GM23338 (cell line): ENCODE measurements at regions not wholly inside any gene's neighbourhood (a gene's known extent, or its start where the extent isn't known, plus 50 kb on each side); places are given as distances from the start of the nearest gene placed in this dataset.

ENCODE experiments used
- ATAC-seq: fragments of 200-7000 bp; cut with Tn5 transposase; 3 replicates; pipeline ENCODE4 v1.9.1; 2020
- DNase-seq: peaks from one replicate; pipeline ENCODE4 v3.0.0-alpha.2; 2015; ENCODE audit warnings: low spot score
- H2AFZ ChIP-seq: fragments of 200-600 bp; sonication (generic); 2 replicates; pipeline ENCODE4 v1.8.0; 2016; ENCODE audit warnings: antibody characterized with exemption, mild to moderate bottlenecking, moderate library complexity
- H3F3A ChIP-seq: fragments of 200-600 bp; sonication (generic); replicated peaks from 2 replicates; pipeline ENCODE4 v1.8.0; 2017; ENCODE audit warnings: antibody characterized with exemption, mixed run types, low read depth
- H3K27ac ChIP-seq: fragments of 200-600 bp; sonication (generic); 2 replicates; pipeline ENCODE4 v1.6.1; 2016; ENCODE audit warnings: low read depth
- H3K27me3 ChIP-seq: fragments of 200-600 bp; sonication (generic); 2 replicates; pipeline ENCODE4 v1.8.0; 2016; ENCODE audit warnings: mild to moderate bottlenecking, mixed run types, moderate library complexity; ENCODE audit not compliant: insufficient read depth
- H3K36me3 ChIP-seq: fragments of 200-600 bp; sonication (generic); 2 replicates; pipeline ENCODE4 v1.8.0; 2016; ENCODE audit warnings: mild to moderate bottlenecking; ENCODE audit not compliant: insufficient read depth
- H3K4me1 ChIP-seq: fragments of 200-600 bp; sonication (generic); 2 replicates; pipeline ENCODE4 v1.8.0; 2016; ENCODE audit warnings: mild to moderate bottlenecking, moderate library complexity; ENCODE audit not compliant: insufficient read depth
- H3K4me2 ChIP-seq: fragments of 200-600 bp; sonication (generic); 2 replicates; pipeline ENCODE4 v1.7.1; 2017; ENCODE audit warnings: mixed run types
- H3K4me3 ChIP-seq: fragments of 200-600 bp; sonication (generic); 2 replicates; pipeline ENCODE4 v1.6.1; 2016; ENCODE audit warnings: mixed run types
- H3K79me2 ChIP-seq: fragments of 200-600 bp; sonication (generic); replicated peaks from 2 replicates; pipeline ENCODE4 v1.8.0; 2017; ENCODE audit warnings: mild to moderate bottlenecking; ENCODE audit not compliant: insufficient read depth
- H3K9me2 ChIP-seq: fragments of 200-600 bp; sonication (generic); 2 replicates; pipeline ENCODE4 v1.8.0; 2017; ENCODE audit not compliant: insufficient read depth
- H4K20me1 ChIP-seq: fragments of 200-600 bp; sonication (generic); replicated peaks from 2 replicates; pipeline ENCODE4 v1.8.0; 2017; ENCODE audit warnings: mild to moderate bottlenecking; ENCODE audit not compliant: insufficient read depth
- H3K27ac Mint-ChIP-seq: 2 replicates; pipeline ENCODE4 v1.8.0; 2020; ENCODE audit warnings: inconsistent platforms, mild to moderate bottlenecking, moderate library complexity, mixed read lengths
- H3K27me3 Mint-ChIP-seq: 3 replicates; pipeline ENCODE4 v1.8.0; 2022; ENCODE audit warnings: low read depth, mild to moderate bottlenecking, moderate library complexity, mixed read lengths, inconsistent platforms; ENCODE audit not compliant: insufficient read depth, poor library complexity
- H3K36me3 Mint-ChIP-seq: 3 replicates; pipeline ENCODE4 v1.8.0; 2021; ENCODE audit warnings: low read depth, mild to moderate bottlenecking, inconsistent platforms, moderate library complexity, mixed read lengths
- H3K4me1 Mint-ChIP-seq: 3 replicates; pipeline ENCODE4 v1.8.0; 2020; ENCODE audit warnings: mild to moderate bottlenecking, inconsistent platforms, mixed read lengths
- H3K4me3 Mint-ChIP-seq: 3 replicates; pipeline ENCODE4 v1.8.0; 2021; ENCODE audit warnings: moderate library complexity, mild to moderate bottlenecking, inconsistent platforms, mixed read lengths
- H3K9me3 Mint-ChIP-seq: 3 replicates; pipeline ENCODE4 v1.8.0; 2020; ENCODE audit warnings: moderate library complexity, mild to moderate bottlenecking, inconsistent platforms, mixed read lengths
- EZH2 ChIP-seq: fragments of 200-600 bp; sonication (generic); IDR thresholded peaks from one replicate; pipeline ENCODE4 v1.8.0; 2017; ENCODE audit warnings: antibody characterized with exemption, mild to moderate bottlenecking, low read depth; ENCODE audit not compliant: unreplicated experiment
- EZH2phosphoT487 ChIP-seq: fragments of 200-600 bp; sonication (generic); IDR thresholded peaks from one replicate; pipeline ENCODE4 v1.8.1; 2018; ENCODE audit warnings: antibody characterized with exemption; ENCODE audit not compliant: unreplicated experiment
- NANOG ChIP-seq: IDR thresholded peaks from 2 replicates; pipeline ENCODE4 v1.6.1; 2016; ENCODE audit warnings: antibody characterized with exemption, borderline replicate concordance
- POLR2AphosphoS5 ChIP-seq: IDR thresholded peaks from 2 replicates; pipeline ENCODE4 v1.6.1; 2016; ENCODE audit warnings: antibody characterized with exemption, low read depth
- STAT1 ChIP-seq: IDR thresholded peaks from one replicate; pipeline ENCODE4 v1.6.1; 2016; ENCODE audit warnings: antibody characterized with exemption; ENCODE audit not compliant: unreplicated experiment
- ZNF331 ChIP-seq: fragments of 250-450 bp; sonication (Bioruptor Pico); IDR thresholded peaks from 2 replicates; pipeline ENCODE4 v1.5.0; 2020; ENCODE audit warnings: low read depth, mild to moderate bottlenecking, moderate library complexity
- TF ChIP-seq, protein P1 (sequence below): fragments of 250-450 bp; sonication (Bioruptor Pico); IDR thresholded peaks from 2 replicates; pipeline ENCODE4 v1.5.0; 2020; ENCODE audit warnings: mild to moderate bottlenecking, moderate library complexity
- TF ChIP-seq, protein P2 (sequence below): IDR thresholded peaks from one replicate; pipeline ENCODE4 v1.6.1; 2018; ENCODE audit warnings: antibody characterized with exemption; ENCODE audit not compliant: unreplicated experiment
- TF ChIP-seq, protein P3 (sequence below): IDR thresholded peaks from 2 replicates; pipeline ENCODE4 v1.6.1; 2016; ENCODE audit warnings: antibody characterized with exemption
- TF ChIP-seq, protein P4 (sequence below), 2 experiments: fragments of 200-600 bp in 1 of 2; sonication (generic) in 1 of 2; conservative IDR thresholded peaks; 2 replicates each; pipeline versions ENCODE4 v1.5.1 to v1.6.1; 2016 to 2017; ENCODE audit warnings: antibody characterized with exemption in 2 of 2, low read depth in 2 of 2, mild to moderate bottlenecking in 2 of 2, moderate library complexity in 1 of 2

DNA sequence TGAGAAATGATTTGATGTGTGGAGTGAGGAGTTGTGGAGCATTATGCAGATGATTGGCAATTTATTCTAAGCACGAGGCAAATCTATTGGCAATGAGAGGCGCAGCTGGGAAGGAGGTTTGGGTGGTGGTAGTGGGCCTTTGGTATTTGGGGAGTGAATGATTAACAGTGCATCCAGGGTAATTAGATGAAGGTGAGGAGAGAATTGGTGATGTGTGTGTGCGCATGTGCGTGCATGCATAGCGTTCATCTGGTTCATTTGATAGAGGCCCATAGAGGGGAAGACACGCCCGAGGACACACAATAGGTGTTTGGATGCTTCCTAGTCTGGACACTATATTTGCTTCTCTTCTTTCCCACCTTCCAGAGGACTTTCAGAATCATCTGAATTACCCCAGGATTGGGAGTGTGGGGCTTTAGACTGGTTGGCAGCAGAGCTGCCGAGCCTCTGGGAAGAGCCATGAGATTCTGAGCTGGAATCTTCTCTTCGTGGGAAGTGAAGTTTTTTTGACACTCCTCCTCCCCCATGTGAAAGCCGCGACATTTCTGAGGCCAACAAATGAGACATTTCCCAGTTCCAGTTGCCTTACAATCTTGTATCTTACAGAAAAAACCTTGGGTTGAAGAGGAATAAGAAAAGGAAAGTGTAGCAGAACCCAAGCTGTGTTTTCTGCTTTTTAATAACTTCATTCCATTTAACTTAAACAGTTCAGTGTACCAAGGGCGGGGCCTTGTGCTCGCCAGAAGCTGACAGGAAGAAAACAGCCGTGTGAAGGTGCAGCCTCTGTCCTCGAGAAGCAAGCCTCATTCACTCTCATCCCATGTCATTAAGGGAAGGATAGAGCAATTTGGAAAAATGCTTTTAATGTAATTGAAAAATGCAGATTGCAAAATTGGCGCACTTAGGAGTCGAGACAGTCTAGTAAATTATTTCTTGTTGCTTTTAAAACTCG lies 65.2 kb downstream of the SLC25A47 start (continued):
- TF ChIP-seq ZNF331 (CRISPR knock-in tag): no peak
- TF ChIP-seq, protein P1, sequence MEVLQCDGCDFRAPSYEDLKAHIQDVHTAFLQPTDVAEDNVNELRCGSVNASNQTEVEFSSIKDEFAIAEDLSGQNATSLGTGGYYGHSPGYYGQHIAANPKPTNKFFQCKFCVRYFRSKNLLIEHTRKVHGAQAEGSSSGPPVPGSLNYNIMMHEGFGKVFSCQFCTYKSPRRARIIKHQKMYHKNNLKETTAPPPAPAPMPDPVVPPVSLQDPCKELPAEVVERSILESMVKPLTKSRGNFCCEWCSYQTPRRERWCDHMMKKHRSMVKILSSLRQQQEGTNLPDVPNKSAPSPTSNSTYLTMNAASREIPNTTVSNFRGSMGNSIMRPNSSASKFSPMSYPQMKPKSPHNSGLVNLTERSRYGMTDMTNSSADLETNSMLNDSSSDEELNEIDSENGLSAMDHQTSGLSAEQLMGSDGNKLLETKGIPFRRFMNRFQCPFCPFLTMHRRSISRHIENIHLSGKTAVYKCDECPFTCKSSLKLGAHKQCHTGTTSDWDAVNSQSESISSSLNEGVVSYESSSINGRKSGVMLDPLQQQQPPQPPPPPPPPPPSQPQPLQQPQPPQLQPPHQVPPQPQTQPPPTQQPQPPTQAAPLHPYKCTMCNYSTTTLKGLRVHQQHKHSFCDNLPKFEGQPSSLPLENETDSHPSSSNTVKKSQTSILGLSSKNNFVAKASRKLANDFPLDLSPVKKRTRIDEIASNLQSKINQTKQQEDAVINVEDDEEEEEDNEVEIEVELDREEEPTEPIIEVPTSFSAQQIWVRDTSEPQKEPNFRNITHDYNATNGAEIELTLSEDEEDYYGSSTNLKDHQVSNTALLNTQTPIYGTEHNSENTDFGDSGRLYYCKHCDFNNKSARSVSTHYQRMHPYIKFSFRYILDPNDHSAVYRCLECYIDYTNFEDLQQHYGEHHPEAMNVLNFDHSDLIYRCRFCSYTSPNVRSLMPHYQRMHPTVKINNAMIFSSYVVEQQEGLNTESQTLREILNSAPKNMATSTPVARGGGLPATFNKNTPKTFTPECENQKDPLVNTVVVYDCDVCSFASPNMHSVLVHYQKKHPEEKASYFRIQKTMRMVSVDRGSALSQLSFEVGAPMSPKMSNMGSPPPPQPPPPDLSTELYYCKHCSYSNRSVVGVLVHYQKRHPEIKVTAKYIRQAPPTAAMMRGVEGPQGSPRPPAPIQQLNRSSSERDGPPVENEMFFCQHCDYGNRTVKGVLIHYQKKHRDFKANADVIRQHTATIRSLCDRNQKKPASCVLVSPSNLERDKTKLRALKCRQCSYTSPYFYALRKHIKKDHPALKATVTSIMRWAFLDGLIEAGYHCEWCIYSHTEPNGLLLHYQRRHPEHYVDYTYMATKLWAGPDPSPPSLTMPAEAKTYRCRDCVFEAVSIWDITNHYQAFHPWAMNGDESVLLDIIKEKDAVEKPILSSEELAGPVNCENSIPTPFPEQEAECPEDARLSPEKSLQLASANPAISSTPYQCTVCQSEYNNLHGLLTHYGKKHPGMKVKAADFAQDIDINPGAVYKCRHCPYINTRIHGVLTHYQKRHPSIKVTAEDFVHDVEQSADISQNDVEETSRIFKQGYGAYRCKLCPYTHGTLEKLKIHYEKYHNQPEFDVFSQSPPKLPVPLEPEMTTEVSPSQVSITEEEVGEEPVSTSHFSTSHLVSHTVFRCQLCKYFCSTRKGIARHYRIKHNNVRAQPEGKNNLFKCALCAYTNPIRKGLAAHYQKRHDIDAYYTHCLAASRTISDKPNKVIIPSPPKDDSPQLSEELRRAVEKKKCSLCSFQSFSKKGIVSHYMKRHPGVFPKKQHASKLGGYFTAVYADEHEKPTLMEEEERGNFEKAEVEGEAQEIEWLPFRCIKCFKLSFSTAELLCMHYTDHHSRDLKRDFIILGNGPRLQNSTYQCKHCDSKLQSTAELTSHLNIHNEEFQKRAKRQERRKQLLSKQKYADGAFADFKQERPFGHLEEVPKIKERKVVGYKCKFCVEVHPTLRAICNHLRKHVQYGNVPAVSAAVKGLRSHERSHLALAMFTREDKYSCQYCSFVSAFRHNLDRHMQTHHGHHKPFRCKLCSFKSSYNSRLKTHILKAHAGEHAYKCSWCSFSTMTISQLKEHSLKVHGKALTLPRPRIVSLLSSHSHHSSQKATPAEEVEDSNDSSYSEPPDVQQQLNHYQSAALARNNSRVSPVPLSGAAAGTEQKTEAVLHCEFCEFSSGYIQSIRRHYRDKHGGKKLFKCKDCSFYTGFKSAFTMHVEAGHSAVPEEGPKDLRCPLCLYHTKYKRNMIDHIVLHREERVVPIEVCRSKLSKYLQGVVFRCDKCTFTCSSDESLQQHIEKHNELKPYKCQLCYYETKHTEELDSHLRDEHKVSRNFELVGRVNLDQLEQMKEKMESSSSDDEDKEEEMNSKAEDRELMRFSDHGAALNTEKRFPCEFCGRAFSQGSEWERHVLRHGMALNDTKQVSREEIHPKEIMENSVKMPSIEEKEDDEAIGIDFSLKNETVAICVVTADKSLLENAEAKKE (CRISPR knock-in tag): no peak

DNA sequence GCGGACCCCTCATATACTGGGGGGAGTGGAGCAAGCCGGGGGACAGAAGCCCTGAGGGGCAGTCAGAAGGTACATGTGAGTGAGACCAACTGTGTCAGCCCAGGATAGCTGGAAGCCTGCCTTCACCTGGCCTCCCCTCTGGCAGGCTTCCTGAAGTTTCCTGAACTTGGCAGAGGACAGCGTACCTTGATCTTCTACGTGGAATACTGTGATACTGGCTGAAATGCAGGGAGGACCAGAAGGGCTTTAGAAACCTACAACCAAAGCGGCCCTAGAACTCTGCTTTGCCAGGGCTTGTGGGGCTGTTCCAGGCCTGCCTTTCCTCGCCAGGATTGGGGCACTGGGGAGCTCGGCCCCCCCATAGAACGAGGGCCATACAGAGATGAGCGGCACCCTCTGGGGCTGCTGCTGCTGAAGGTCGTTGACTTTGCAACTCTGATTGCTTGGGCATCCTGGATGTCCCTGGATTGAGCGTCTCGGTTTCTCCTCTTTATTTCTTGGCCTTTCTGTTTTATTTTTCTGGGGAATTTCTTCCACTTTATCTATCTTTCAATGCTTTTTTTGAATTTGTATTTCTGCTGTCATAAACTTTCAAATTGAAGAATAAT lies 66.5 kb downstream of the SLC25A47 start:
- no peak overlapping the region; the same call in 1 of the 2 replicates for H3K27ac Mint-ChIP-seq
- Histone ChIP-seq H3K36me3 (no peaks in the 10 kb centered on the region), H4K20me1 (no peaks in the 10 kb centered on the region), H3K9me2 (no peaks in the 10 kb centered on the region), H3K4me3 (no peak overlapping the region), H3F3A (no peaks in the 10 kb centered on the region), H3K4me2 (no peak overlapping the region), H3K27me3 (no peaks in the 10 kb centered on the region), H3K4me1 (peaks cover 21% of the 10 kb centered on the region), H3K79me2 (peaks cover 37% of the 10 kb centered on the region), H3K27ac (0 out of 2 replicates have a peak overlapping the region, but pooled peaks have one; percentile 17), H2AFZ (no peak overlapping the region)
- no peaks in the 10 kb centered on the region for H3K9me3 Mint-ChIP-seq
- no peak overlapping the region for H3K4me3 Mint-ChIP-seq
- H3K36me3 Mint-ChIP-seq: no peaks in the 10 kb centered on the region
- H3K27me3 Mint-ChIP-seq: peaks cover 8% of the 10 kb centered on the region
- DNase-seq: no peak
- peaks cover 36% of the 10 kb centered on the region for H3K4me1 Mint-ChIP-seq
- no peak for ATAC-seq
- TF ChIP-seq NANOG: no peak
- no peak for TF ChIP-seq ZNF331 (CRISPR knock-in tag)
- TF ChIP-seq POLR2AphosphoS5: no peak
- TF ChIP-seq EZH2: no peak
- TF ChIP-seq, protein P2, sequence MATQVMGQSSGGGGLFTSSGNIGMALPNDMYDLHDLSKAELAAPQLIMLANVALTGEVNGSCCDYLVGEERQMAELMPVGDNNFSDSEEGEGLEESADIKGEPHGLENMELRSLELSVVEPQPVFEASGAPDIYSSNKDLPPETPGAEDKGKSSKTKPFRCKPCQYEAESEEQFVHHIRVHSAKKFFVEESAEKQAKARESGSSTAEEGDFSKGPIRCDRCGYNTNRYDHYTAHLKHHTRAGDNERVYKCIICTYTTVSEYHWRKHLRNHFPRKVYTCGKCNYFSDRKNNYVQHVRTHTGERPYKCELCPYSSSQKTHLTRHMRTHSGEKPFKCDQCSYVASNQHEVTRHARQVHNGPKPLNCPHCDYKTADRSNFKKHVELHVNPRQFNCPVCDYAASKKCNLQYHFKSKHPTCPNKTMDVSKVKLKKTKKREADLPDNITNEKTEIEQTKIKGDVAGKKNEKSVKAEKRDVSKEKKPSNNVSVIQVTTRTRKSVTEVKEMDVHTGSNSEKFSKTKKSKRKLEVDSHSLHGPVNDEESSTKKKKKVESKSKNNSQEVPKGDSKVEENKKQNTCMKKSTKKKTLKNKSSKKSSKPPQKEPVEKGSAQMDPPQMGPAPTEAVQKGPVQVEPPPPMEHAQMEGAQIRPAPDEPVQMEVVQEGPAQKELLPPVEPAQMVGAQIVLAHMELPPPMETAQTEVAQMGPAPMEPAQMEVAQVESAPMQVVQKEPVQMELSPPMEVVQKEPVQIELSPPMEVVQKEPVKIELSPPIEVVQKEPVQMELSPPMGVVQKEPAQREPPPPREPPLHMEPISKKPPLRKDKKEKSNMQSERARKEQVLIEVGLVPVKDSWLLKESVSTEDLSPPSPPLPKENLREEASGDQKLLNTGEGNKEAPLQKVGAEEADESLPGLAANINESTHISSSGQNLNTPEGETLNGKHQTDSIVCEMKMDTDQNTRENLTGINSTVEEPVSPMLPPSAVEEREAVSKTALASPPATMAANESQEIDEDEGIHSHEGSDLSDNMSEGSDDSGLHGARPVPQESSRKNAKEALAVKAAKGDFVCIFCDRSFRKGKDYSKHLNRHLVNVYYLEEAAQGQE: no peak
- TF ChIP-seq, protein P3, sequence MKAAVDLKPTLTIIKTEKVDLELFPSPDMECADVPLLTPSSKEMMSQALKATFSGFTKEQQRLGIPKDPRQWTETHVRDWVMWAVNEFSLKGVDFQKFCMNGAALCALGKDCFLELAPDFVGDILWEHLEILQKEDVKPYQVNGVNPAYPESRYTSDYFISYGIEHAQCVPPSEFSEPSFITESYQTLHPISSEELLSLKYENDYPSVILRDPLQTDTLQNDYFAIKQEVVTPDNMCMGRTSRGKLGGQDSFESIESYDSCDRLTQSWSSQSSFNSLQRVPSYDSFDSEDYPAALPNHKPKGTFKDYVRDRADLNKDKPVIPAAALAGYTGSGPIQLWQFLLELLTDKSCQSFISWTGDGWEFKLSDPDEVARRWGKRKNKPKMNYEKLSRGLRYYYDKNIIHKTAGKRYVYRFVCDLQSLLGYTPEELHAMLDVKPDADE: no peak
- no peak for TF ChIP-seq EZH2phosphoT487
- no peak for TF ChIP-seq STAT1
- TF ChIP-seq, protein P4, sequence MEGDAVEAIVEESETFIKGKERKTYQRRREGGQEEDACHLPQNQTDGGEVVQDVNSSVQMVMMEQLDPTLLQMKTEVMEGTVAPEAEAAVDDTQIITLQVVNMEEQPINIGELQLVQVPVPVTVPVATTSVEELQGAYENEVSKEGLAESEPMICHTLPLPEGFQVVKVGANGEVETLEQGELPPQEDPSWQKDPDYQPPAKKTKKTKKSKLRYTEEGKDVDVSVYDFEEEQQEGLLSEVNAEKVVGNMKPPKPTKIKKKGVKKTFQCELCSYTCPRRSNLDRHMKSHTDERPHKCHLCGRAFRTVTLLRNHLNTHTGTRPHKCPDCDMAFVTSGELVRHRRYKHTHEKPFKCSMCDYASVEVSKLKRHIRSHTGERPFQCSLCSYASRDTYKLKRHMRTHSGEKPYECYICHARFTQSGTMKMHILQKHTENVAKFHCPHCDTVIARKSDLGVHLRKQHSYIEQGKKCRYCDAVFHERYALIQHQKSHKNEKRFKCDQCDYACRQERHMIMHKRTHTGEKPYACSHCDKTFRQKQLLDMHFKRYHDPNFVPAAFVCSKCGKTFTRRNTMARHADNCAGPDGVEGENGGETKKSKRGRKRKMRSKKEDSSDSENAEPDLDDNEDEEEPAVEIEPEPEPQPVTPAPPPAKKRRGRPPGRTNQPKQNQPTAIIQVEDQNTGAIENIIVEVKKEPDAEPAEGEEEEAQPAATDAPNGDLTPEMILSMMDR (conservative IDR thresholded peaks at IDR 0.05; ENCODE audit: low read depth in 2 of 2): no peak
